Suppressor macrophage treated with lipopolysaccharide for 1 hour (primary cell): ENCODE measurements at regions not wholly inside any gene's neighbourhood (a gene's known extent, or its start where the extent isn't known, plus 50 kb on each side); places are given as distances from the start of the nearest gene placed in this dataset.
A peak's percentile ranks its signal among the peaks of the same experiment; 100 is the strongest.
"Not testable (repeated sequence)": the region's sequence is repeated elsewhere in the genome, so short reads cannot be mapped to it uniquely, and the experiment has no call there.

Experiments used
- DNase-seq, 3 donors: peaks; one replicate each; pipeline ENCODE4 v3.0.0-alpha.2; 2020 to 2022

DNA sequence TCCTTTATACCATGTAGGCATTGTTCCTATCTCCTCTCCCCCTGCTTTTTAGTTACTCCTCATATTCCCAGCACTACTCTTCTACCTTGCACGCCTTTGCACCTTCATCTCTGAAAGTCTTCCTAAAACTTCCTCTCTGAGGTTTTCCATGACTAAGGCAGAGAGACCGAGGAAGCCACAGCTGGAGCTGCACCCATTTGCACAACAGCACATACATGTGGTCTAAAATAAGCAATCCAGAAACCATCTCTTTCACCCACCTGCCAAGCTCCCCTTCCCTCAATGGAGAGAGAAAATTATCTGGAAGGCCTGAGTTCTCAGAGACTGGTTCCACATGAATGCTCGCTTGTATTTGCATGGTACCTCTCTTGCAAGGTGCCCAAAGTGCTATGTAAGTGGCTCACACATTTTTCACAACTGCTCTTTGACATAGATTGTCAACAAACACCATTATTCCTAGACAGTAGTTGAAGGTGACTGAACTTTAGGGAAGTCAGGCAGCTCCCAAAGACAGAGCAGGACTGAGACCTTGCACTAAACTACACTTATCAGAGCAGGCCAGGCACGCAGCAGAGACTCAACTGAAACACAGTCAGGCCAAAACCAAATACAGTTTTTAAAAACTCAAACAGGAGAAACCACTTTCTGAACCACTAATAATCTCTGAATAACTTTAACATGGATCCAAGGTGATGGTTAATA lies 313.2 kb downstream of the TFAP2A start:
- DNase-seq = no peak

DNA sequence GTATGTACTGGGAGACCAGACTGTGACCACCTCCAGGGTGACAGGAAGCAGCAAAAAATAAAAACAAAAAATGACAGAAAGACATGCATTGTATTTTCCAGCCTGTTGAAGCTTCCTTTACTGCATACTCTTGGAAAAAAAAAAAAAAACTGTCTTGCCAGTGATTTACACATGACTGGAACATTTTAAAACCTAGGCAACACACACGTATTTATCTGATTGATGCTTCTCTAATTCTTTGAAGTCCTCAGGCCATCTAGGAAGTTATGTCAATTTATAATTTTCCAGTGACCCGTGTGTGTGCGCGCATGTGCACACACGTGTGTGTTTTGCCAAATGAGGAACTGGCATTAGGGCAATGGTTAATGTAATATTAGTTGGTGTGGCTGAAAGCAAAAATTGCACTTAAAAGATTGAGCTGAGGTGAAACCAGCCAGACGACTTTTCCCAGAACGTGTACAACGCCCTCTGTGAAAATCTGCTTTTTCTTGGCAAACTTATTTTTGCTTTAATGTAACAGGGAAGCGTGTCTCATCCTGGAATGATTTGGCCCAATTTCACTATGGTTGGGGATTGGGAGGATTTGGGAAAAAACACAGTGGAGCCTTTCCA lies 315.2 kb downstream of the TFAP2A start:
- DNase-seq = peak; percentile 17 to 56 (median 34)

DNA sequence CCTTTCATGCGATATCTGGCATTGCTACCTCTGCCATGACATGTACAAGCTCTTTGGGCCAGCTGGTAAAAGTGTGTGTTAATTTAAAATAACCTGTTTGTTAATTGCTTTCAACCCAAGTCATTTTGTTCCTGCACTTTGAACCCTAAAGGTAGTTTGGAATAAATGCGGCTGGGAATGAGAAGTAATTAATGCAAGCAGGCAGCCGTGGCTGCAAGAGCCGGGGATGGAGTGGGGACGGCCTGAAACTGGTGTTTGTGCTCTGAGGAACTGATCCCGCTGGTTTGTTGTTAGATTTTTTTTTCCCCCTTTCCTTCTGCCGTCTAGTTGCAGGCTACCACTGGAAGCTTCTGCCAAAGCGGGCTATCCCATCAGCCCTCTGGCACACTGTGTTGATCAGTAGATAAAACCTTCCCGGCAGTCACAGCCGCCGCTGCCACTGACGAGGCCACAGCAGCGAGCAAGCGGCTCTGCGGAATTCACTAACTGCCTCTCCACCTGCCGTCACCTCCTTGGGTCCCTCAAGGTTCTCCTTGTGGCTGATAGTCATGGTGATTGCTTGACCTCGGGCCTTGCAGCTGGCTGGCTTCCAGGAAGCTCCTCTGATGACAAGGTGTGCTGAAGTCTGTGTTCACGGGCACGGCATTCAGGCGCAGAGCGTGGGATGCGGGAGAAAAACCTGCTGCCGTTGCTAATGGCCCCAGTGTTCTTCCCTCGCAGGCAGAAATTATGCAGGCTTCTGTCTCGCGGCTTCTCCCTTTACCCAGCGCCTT lies 315.9 kb downstream of the TFAP2A start:
- no peak for DNase-seq

DNA sequence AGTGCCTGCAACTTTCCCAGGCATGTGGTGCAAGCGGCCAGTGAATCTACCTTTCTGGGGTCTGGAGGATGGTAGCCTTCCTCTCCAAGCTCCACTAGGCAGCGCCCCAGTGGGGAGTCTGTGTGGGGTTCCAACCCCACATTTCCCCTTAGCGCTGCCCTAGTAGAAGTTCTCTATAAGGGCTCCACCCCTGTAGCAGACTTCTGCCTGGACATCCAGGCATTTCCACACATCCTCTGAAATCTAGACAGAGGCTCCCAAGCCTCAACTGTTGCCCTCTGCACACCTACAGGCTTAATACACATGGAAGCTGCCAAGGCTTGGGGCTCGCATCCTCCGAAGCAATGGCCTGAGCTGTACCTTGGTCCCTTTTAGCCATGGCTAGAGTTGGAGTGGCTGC lies 321.6 kb downstream of the TFAP2A start:
- no peak for DNase-seq

DNA sequence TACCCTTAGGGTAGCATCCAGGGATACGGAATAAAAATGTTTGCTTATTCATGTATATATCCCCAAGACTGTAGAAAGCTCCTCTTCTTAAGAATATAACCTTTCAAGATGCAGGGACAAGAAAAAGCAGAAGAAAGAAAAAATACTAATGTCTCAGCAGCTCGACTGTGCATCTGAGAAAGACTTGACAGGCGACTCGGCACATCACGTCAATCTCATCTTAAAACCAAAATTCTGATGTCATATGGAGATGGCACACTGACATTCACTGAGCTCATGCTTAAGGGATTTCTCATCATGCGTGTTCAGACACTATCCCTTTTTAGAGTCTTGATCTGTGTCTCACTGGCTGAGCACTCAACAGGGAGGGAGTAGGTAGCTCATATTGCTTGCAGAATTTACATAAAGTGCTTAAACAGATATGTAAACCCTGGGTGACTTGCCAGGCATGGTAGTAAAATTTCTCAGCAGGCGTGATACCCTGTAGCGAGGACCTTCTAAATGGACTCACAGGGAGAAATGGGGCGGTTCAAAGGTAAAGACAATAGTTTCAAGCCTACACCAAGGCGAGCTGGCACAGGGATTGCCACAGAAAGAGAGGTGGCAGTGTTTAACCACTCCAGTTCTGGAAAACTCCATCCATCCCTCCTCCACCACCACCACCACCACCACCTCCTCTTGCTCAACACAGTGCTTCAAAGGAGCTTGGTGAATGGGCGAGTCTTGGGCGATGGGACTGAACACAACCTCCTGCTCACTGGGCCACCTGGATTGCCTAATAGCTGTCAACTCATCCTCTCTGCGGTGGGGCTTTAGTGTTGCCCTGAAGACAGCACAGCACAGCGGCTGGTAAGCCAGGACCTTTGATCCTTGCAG lies 330.5 kb downstream of the TFAP2A start:
- peak in 2 of 3 donors; percentile 21 to 31 for DNase-seq

DNA sequence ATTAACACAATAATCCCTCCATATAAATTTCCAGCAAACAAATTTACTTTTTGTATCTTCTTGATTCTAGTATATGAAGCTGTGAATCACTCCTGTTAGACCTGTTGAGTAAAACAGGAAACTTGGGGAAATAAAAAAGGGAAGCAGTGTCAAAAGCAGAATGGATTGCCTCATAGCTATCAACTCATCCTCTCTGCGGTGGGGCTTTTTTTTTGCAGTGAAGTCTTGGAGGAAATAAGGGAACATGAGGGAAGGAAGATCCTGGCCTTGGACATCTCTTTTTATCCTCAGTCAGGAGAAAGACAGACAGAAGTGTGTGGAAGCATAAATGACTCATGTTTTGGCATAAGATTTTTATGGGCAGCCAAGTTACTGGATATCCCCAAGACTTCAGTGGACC lies 332.5 kb downstream of the TFAP2A start:
- peak; percentile 86 to 99 (median 96) for DNase-seq

DNA sequence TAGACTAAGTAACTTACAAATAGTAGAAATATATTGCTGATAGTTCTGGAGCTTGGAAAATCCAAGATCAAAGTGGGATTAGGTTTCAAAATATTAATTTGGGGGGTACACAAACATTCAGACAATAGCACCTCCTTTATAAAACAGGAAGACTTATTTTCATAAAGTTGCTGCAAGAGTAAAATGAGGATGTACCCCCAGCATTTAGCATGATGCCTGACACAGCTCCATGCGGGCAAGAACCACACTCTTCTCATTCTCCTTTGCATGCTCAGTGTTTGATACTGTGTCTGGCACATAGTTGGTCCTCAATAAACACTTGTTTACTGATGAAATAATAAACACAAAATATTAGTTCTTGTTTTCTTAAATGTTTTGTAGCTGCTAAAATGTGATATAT lies 332.9 kb downstream of the TFAP2A start:
- DNase-seq = peak in 1 of 3 donors; percentile 4

DNA sequence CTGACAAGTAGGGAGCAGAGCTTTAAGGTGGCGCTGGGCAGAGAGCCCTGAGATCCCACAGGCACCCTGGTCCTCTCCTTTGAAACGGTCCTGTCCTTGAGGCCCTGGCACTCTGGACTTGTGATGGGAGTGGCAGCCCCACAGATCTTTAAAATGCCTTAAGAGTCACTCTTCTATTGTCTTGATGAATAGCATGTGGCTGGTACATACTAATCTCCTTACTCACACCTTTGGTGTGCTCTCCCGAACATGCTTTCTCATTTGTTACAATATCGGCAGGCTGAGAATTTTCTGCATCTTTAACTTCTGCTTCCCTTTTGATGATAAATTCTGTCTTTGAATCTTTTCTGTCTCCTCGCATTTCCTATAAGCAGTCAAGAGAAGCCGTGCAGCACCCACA lies 333.8 kb downstream of the TFAP2A start:
- DNase-seq = no peak

DNA sequence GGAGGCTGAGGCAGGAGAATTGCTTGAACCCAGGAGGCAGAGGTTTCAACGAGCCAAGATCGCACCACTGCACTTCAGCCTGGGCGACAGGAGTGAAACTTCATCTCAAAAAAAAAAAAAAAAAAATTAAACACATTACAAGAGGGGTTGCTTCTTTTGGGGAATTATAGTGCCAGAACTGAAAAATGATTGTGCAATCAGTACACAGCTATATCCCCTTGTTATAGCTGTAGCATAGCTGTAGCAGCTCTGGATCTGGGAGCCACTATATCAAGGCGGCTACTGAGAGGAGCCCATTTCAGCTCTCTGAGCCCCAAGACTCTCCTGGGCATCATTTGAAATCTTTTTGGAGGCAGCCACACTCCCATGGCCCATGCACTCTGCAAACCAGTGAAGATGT lies 334.3 kb downstream of the TFAP2A start:
- no peak for DNase-seq

DNA sequence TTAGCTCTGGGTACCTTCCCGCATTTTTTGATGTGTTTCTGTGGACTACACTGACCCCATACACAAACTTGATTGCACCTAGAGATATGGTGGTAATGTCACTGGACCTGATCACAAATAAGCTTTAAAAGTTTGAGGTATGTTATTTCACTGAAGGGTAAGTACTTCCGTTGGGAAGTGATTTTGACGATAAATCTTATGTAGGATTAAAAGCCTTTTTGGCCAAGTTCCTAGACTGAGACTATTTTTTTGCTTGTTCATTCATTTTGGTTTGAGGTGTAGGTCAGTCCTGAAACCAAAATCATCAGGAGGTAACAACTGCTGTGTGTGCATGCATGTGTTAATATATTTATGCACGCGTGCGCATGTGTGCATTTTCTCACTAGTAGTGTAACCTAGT lies 336.3 kb downstream of the TFAP2A start:
- DNase-seq = no peak

DNA sequence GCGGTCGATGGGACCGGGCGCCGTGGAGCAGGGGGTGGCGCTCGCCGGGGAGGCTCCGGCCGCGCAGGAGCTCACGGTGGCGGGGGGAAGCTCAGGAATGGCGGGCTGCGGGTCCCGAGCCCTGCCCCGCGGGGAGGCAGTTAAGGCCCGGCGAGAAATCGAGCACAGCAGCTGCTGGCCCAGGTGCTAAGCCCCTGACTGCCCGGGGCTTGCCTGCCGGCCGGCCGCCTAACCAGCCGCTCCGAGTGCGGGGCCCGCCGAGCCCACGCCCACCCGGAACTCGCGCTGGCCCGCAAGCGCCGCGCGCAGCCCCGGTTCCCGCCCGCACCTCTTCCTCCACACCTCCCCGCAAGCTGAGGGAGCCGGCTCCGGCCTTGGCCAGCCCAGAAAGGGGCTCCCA lies 340.1 kb downstream of the TFAP2A start:
- not testable (repeated sequence) for DNase-seq

DNA sequence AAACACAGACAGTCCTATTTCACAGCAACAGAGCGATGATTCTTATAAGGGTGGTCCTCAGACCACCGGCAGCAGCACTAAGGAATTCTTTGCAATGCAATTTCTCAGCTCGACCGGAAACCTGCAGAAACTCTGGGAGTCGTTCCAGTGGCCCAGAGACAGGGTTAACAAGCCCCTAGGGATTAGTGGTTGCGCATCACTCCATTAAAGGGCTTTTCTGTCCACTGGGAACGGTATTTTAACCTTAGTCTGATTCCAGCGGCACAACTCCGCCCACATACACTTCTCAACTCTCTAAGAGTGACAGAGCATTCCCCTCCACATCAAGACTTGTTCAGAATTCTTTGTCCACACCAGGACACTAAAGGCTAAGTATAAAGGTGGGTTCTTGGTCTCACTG lies 341.5 kb downstream of the TFAP2A start:
- no peak for DNase-seq

DNA sequence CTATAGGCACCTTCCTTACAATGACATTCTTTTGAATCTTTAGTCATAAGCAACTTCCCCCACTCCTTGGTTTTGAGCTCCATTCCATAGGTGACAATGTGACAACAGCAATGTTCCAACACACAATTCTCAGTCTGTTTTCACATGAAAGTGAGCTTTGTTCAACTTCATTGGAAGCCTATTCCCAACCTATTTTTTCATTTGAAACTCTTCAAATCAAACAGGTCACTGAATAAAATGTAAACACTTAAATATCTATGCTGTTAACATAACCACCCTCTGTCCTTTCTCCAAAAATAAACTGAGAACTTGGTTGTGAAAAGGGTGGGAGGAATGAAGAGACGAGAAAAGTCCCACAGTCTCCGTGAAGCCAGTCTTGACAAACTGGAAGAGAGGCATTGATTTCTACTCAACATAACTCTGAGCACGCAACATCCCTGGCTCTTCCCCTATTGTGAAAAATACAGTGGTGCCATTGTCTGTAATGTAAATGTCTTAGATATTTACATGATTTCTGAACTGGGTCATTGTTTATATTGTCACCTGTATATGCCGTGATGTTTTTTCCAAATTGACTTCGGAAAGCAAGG lies 343.1 kb downstream of the TFAP2A start:
- DNase-seq = no peak

DNA sequence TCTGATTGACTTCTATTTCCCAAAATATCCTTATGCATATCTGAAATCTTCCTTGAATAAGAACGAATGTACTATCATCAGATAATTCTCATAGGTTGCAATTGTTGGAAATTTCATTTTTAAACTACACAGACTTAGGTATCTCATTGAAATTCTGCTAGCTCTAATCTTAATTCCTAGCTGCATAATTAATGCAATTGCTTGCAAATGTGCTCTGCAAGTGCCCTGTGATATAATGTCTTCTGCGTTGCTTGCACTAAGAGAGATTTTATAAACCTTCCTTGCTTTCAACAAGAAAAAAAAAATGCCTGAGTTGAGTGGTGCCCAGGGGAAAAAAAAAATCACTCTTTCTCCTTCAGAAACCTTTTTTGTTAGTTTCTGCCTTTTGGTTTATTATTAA lies 354.9 kb downstream of the TFAP2A start:
- no peak for DNase-seq

DNA sequence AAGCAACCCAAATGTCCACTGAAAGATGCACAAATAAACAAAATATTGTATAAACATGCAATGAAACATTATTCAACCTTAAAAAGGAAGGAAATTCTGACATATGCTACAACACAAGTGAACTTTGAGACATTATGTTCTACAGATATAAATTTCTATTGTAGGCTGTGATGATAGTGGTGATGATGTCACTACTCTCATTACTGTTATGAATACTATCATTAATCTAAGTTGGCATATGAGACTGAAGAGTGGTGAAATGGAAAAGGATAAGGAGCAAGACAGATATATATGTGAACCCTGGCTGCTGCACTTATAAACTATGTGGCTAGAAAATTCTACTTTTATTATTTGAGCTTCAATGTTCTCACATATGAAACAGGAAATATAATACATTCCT lies 360.2 kb downstream of the TFAP2A start:
- no peak for DNase-seq

DNA sequence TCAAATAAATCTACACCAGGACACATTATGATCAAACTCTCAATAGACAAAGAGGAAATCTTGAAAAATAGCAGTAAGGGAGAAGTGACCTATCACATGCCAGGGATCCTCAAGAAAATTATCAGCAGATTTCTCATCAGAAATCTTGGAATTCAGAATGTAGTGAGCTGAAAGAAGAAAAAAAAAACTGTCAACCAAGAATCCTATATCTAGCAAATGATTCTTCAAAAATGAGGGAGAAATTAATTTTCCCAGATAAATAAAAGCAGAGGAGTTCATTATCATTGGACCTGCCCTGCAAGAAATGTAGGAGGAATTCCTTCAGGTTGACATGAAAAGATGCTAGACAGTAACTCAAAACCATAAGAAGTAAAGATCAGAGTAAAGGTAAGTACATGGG lies 363.6 kb downstream of the TFAP2A start:
- DNase-seq = no peak

DNA sequence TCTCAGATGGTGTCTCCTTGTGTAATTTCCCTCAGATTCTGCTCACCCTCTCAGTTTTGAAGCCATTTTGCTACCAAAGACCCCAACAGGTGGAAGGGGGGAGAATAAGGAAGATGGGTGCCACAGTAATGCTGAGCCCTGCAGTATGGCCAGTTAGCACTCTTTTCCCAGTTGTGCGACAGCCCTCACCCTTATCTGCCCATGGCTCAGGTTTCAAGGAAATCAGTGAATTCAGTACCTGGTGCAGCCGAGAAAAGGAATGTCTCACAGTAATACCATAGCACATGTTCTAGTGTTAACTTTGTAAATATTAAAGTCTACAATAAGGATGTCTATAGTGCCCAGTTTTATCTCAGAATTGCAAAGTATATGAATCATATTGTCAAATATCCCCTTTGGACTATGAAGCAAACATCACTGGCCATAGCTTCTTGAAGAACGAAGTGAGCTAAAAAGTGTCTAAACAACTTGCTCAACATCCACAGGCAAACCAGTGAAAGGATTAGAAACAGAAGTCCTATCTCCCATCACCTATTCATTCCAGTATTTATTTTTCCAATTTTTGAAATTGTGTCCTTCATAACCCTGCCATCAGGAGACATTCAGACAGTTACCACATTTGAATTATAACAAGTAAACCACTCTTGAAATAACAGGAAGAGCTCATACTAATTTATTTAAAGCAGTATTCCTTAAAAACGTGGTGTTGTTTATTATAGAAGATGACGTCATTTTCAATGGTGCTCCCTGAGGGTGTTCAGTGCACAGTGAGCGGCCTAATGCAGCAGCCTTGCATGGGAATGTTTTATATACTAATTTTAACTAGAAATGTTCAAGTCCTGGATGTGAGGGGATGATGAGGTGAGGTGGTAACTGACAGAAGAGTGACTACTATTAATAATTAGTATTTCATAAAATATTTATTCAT lies 366.2 kb downstream of the TFAP2A start:
- DNase-seq = no peak

DNA sequence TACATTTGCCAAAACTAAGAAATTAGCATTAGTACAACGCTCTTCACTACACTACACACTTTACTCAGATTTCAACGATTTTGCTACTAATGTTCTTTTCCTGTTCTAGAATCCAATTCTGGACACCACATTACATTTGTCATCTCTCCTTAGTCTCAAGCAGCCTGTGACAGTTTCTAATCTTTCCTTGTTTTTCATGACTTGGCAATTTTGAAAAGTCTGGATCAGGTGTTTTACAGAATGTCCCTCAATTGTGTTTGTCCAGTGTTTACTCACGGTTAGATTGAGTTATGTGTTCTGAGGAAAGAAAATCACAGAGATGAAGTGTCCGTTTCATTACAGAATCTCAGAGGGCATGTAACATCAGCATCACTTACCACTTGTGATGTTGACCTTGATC lies 372.6 kb downstream of the TFAP2A start:
- no peak for DNase-seq

DNA sequence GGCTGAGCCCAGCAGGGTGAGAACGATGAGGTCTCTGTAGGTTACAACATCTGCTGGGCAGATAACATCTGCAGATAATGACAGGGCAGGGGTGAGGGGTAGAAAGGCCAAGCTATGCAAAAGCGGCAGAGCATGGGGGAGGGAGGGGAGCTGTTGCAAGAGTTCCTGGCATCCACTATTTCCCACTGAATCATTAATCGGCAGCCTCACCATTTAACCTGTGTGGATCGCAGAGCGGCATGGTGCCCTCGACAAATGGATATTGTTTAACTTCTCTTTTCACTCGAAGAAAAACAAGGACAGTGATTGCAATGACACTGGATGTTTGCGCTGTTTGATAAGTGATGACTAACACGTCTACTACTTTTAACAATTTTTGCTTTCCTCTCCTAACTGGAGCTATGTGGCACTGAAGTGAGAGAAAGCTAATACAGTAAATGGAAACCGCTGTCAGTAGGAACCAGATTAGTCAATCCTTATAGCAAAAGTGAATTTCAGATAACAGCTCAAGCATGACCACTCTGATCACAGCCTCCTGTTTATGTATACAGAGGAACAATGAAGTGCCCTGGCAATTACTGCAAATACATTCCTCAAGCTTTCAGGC lies 381.5 kb downstream of the TFAP2A start:
- no peak for DNase-seq

DNA sequence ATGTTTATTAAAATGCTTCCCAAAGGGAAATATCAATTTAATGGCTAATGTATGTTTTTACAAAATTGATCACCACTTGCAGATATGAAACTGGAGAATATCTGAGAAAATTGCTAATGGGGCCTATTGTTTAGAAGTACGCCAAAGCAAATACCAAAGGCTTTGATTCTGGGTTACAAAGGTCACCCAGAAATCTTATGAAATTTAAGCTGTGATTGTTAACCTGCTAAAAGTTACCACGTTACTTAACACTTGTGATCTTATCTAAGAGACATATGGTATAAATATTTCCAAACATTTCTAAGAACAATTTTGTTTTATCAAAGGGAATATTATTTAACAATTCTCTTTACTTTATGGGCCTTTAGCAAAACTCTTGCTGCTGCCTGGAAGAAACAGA lies 383.3 kb downstream of the TFAP2A start:
- DNase-seq = no peak

DNA sequence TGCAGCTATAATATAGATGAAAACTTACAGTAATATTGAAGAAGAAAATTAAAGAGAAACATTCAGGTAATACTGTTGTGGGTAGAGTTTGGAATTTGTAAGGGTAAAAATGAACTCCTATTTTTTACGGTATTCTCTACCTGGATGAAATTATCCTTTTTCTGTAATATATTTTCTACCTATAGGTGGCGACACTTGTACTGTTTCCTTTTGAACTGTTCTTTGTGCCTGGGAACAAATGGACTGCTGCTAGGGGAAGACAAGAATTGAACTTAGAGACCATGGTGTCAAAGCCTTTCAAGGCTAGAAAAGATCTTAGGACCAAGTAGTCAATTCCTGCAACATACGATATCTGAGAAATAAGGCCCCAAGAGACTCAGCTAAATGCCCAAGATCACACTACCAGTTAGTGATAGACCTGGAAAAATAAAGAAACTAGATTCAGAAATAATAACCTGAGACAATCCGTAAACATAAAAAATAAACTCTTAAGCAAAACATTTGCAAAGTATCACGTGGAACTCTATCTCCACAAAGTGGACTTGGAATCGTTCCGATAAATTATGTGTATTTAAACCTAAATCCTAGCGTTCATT lies 383.8 kb downstream of the TFAP2A start:
- peak; percentile 32 to 68 (median 56) for DNase-seq
